ENCODE measurements at regions not wholly inside any gene's neighbourhood (a gene's known extent, or its start where the extent isn't known, plus 50 kb on each side); places are given as distances from the start of the nearest gene placed in this dataset.

DNA sequence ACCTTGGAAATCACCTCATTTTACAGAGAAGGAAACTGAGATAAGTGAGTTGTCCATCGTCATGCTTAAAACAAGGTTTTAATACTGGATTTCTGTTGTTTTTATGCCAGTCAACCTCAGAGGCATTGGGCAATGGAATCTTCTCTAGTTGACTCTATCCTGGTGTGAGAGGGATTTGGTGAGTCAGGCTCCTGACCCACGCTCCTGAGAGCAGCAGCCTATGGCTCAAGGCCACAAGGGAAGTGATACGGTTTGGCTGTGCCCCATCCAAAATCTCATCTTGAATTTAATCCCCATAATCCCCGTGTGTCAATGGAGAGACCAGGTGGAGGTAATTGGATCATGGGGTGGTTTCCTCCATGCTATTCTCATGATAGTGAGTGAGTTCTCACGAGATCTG, 90.1 kb downstream of the TLR5 start (continued):
- TF ChIP-seq, protein P1, sequence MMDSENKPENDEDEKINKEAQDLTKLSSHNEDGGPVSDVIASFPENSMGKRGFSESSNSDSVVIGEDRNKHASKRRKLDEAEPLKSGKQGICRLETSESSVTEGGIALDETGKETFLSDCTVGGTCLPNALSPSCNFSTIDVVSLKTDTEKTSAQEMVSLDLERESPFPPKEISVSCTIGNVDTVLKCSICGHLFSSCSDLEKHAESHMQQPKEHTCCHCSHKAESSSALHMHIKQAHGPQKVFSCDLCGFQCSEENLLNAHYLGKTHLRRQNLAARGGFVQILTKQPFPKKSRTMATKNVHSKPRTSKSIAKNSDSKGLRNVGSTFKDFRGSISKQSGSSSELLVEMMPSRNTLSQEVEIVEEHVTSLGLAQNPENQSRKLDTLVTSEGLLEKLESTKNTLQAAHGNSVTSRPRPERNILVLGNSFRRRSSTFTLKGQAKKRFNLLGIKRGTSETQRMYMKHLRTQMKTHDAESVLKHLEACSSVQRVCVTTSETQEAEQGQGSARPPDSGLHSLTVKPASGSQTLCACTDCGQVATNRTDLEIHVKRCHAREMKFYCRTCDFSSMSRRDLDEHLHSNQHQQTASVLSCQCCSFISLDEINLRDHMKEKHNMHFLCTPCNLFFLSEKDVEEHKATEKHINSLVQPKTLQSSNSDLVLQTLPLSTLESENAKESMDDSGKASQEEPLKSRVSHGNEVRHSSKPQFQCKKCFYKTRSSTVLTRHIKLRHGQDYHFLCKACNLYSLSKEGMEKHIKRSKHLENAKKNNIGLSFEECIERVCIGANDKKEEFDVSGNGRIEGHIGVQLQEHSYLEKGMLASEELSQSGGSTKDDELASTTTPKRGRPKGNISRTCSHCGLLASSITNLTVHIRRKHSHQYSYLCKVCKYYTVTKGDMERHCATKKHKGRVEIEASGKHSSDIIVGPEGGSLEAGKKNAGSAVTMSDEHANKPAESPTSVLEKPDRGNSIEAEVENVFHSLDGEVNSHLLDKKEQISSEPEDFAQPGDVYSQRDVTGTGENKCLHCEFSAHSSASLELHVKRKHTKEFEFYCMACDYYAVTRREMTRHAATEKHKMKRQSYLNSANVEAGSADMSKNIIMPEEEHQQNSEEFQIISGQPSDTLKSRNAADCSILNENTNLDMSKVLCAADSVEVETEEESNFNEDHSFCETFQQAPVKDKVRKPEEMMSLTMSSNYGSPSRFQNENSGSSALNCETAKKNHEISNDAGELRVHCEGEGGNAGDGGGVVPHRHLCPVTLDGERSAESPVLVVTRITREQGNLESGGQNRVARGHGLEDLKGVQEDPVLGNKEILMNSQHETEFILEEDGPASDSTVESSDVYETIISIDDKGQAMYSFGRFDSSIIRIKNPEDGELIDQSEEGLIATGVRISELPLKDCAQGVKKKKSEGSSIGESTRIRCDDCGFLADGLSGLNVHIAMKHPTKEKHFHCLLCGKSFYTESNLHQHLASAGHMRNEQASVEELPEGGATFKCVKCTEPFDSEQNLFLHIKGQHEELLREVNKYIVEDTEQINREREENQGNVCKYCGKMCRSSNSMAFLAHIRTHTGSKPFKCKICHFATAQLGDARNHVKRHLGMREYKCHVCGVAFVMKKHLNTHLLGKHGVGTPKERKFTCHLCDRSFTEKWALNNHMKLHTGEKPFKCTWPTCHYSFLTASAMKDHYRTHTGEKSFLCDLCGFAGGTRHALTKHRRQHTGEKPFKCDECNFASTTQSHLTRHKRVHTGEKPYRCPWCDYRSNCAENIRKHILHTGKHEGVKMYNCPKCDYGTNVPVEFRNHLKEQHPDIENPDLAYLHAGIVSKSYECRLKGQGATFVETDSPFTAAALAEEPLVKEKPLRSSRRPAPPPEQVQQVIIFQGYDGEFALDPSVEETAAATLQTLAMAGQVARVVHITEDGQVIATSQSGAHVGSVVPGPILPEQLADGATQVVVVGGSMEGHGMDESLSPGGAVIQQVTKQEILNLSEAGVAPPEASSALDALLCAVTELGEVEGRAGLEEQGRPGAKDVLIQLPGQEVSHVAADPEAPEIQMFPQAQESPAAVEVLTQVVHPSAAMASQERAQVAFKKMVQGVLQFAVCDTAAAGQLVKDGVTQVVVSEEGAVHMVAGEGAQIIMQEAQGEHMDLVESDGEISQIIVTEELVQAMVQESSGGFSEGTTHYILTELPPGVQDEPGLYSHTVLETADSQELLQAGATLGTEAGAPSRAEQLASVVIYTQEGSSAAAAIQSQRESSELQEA (IDR thresholded peaks at IDR 0.05; ENCODE audit: low read depth), result no peak
- TF ChIP-seq PHF8 (IDR thresholded peaks at IDR 0.05; ENCODE audit: borderline replicate concordance, low read length) (no peak), ZNF780A (CRISPR knock-in tag; IDR thresholded peaks at IDR 0.05) (no peak), ZNF431 (CRISPR knock-in tag; IDR thresholded peaks at IDR 0.05) (no peak), MXI1 (IDR thresholded peaks at IDR 0.05; ENCODE audit: low read depth, low read length) (no peak), FOXJ2 (tag; IDR thresholded peaks at IDR 0.05) (no peak), ZNF764 (CRISPR knock-in tag; IDR thresholded peaks at IDR 0.05; ENCODE audit: low read depth) (no peak), ZNF586 (CRISPR knock-in tag; conservative IDR thresholded peaks at IDR 0.05) (no peak), TSC22D4 (tag; IDR thresholded peaks at IDR 0.05) (no peak), PCBP1 (IDR thresholded peaks at IDR 0.05; ENCODE audit: low read depth, low read length, poor library complexity, severe bottlenecking) (no peak), EZH2 (IDR thresholded peaks at IDR 0.05; ENCODE audit: borderline replicate concordance, low read depth, low read length) (no peak)
- TF ChIP-seq, protein P2, sequence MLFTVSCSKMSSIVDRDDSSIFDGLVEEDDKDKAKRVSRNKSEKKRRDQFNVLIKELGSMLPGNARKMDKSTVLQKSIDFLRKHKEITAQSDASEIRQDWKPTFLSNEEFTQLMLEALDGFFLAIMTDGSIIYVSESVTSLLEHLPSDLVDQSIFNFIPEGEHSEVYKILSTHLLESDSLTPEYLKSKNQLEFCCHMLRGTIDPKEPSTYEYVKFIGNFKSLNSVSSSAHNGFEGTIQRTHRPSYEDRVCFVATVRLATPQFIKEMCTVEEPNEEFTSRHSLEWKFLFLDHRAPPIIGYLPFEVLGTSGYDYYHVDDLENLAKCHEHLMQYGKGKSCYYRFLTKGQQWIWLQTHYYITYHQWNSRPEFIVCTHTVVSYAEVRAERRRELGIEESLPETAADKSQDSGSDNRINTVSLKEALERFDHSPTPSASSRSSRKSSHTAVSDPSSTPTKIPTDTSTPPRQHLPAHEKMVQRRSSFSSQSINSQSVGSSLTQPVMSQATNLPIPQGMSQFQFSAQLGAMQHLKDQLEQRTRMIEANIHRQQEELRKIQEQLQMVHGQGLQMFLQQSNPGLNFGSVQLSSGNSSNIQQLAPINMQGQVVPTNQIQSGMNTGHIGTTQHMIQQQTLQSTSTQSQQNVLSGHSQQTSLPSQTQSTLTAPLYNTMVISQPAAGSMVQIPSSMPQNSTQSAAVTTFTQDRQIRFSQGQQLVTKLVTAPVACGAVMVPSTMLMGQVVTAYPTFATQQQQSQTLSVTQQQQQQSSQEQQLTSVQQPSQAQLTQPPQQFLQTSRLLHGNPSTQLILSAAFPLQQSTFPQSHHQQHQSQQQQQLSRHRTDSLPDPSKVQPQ (CRISPR knock-in tag; IDR thresholded peaks at IDR 0.05; ENCODE audit: borderline replicate concordance), result no peak
- TF ChIP-seq, protein P3, sequence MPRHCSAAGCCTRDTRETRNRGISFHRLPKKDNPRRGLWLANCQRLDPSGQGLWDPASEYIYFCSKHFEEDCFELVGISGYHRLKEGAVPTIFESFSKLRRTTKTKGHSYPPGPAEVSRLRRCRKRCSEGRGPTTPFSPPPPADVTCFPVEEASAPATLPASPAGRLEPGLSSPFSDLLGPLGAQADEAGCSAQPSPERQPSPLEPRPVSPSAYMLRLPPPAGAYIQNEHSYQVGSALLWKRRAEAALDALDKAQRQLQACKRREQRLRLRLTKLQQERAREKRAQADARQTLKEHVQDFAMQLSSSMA (CRISPR knock-in tag; IDR thresholded peaks at IDR 0.05), result no peak
